Upper lobe of right lung (tissue), 1 donor: ENCODE measurements at regions not wholly inside any gene's neighbourhood (a gene's known extent, or its start where the extent isn't known, plus 50 kb on each side); places are given as distances from the start of the nearest gene placed in this dataset.

Experiments used
- ATAC-seq: fragments of 200-7000 bp; cut with Tn5 transposase; one replicate; pipeline ENCODE4 v1.9.1; 2020; ENCODE audit warnings: mild to moderate bottlenecking, moderate library complexity
- DNase-seq: peaks from one replicate; pipeline ENCODE4 v3.0.0-alpha.2; 2020
- H3K27ac ChIP-seq: fragments of 200-600 bp; one replicate; pipeline ENCODE4 v1.8.0; 2022
- H3K27me3 ChIP-seq: fragments of 200-600 bp; one replicate; pipeline ENCODE4 v1.8.0; 2022; ENCODE audit warnings: mild to moderate bottlenecking
- H3K36me3 ChIP-seq: fragments of 200-600 bp; one replicate; pipeline ENCODE4 v1.8.0; 2022
- H3K4me1 ChIP-seq: fragments of 200-600 bp; one replicate; pipeline ENCODE4 v1.8.0; 2022
- H3K4me3 ChIP-seq: fragments of 200-600 bp; one replicate; pipeline ENCODE4 v1.8.0; 2022; ENCODE audit warnings: mild to moderate bottlenecking
- H3K9me3 ChIP-seq: fragments of 200-600 bp; one replicate; pipeline ENCODE4 v1.8.0; 2022
- intact Hi-C: fragments of 100-400 bp; cut with DNase I; formaldehyde crosslinking; loops from one replicate; pipeline ENCODE4 v1.11.0; 2022
- TF ChIP-seq, protein P1 (sequence below): fragments of 200-600 bp; IDR thresholded peaks from one replicate; pipeline ENCODE4 v1.8.0; 2022; ENCODE audit warnings: antibody characterized with exemption
- donor health status: DM: no; HTN: yes; CAD: no; lungs with severe emphysema.

DNA sequence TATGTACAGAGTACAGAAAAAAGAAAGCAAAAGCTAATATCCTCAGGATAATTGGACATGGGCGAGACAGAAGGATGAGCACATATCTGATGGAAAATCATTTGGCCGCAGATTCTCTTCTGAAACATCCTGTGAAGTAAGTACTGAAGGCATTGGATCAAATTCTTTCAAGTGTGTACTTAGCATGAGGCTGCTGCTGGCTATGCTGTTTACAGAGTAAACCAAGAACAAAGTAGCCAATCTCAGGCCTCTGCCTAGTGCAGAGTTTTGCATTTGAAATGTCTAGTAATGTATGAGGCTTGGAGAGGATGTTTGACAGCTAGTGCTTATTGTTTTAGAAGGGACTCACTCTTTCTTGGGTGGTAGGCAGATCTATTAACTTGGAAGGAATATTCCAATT, 128.5 kb downstream of the MAGEC2 start:
- ATAC-seq (no peak), DNase-seq (no peak)
- Histone ChIP-seq H3K36me3 (no peaks in the 10 kb centered on the region), H3K27ac (no peak overlapping the region), H3K4me1 (no peaks in the 10 kb centered on the region), H3K9me3 (no peaks in the 10 kb centered on the region), H3K4me3 (no peak overlapping the region), H3K27me3 (no peaks in the 10 kb centered on the region)
- intact Hi-C loops, result no loop called here
- TF ChIP-seq, protein P1, sequence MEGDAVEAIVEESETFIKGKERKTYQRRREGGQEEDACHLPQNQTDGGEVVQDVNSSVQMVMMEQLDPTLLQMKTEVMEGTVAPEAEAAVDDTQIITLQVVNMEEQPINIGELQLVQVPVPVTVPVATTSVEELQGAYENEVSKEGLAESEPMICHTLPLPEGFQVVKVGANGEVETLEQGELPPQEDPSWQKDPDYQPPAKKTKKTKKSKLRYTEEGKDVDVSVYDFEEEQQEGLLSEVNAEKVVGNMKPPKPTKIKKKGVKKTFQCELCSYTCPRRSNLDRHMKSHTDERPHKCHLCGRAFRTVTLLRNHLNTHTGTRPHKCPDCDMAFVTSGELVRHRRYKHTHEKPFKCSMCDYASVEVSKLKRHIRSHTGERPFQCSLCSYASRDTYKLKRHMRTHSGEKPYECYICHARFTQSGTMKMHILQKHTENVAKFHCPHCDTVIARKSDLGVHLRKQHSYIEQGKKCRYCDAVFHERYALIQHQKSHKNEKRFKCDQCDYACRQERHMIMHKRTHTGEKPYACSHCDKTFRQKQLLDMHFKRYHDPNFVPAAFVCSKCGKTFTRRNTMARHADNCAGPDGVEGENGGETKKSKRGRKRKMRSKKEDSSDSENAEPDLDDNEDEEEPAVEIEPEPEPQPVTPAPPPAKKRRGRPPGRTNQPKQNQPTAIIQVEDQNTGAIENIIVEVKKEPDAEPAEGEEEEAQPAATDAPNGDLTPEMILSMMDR, result no peak

- no peaks in the 10 kb centered on the region for H3K27me3 ChIP-seq
- intact Hi-C loops, result no loop called here
- H3K9me3 ChIP-seq, result no peaks in the 10 kb centered on the region
- TF ChIP-seq, protein P1, result no peak
- H3K36me3 ChIP-seq, result no peaks in the 10 kb centered on the region
- H3K27ac ChIP-seq, result no peak overlapping the region
- H3K4me3 ChIP-seq, result no peak overlapping the region
- no peak for ATAC-seq
- DNase-seq, result no peak
- no peaks in the 10 kb centered on the region for H3K4me1 ChIP-seq
Measured at GRCh38 chrX:142068365-142068764, 136.7 kb downstream of the MAGEC2 start.

GRCh38 chrX:142060191-142060590, 144.9 kb downstream of the MAGEC2 start:
- no peak overlapping the region for H3K27ac ChIP-seq
- ATAC-seq (no peak), DNase-seq (no peak)
- TF ChIP-seq, protein P1, result no peak
- H3K4me3 ChIP-seq, result no peak overlapping the region
- H3K36me3 ChIP-seq, result no peaks in the 10 kb centered on the region
- intact Hi-C loops, result no loop called here
- H3K9me3 ChIP-seq, result no peaks in the 10 kb centered on the region
- no peaks in the 10 kb centered on the region for H3K27me3 ChIP-seq
- no peaks in the 10 kb centered on the region for H3K4me1 ChIP-seq

DNA sequence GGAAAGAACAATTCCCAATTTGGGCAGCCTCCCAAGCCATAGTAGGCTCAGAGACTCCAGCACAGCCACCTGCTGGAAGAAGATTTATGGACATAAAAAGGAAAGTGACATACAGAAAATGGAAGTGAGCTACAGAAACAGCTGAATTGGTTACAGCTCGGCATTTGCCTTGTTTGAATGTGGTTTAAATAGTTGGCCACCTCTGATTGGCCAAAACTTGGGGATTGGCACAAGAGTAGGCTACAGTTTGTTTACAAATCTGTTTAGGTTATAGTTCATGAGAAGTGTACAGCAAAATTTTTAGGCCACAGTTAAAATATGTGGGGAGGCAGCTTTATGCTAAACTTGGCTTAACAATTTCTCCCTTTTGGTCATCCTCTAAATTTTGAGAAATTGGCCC, 150.4 kb downstream of the MAGEC1 start:
- intact Hi-C loops, result no loop called here
- Histone ChIP-seq H3K4me1 (no peaks in the 10 kb centered on the region), H3K9me3 (no peaks in the 10 kb centered on the region), H3K36me3 (no peaks in the 10 kb centered on the region), H3K4me3 (no peak overlapping the region), H3K27ac (no peak overlapping the region), H3K27me3 (no peaks in the 10 kb centered on the region)
- DNase-seq (no peak), ATAC-seq (no peak)
- TF ChIP-seq, protein P1, result no peak

DNA sequence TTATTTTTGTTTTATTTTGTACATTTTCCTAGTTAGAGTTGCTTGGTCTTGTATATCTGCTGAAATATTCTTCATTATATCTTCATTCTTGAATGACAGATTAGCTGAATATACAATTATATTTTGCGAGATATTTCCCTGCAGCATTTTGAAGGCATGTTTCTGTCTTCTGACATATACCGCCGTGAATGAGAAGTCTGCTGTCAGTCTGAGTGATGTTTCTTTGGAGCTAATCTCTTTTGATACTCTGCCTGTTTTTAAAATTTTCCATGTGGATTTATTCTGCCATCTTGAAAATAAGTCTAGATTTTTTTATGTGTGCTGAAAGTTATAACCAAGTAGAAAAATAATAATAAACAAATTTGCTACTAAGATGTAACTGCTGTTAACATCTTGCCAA, 148.5 kb downstream of the MAGEC1 start:
- ATAC-seq (no peak), DNase-seq (no peak)
- TF ChIP-seq, protein P1, result no peak
- no peaks in the 10 kb centered on the region for H3K27me3 ChIP-seq
- H3K36me3 ChIP-seq, result no peaks in the 10 kb centered on the region
- intact Hi-C loops, result no loop called here
- no peak overlapping the region for H3K27ac ChIP-seq
- H3K4me1 ChIP-seq, result no peaks in the 10 kb centered on the region
- no peaks in the 10 kb centered on the region for H3K9me3 ChIP-seq
- H3K4me3 ChIP-seq, result no peak overlapping the region

- H3K4me3 ChIP-seq, result no peak overlapping the region
- no peak for DNase-seq
- TF ChIP-seq, protein P1, result no peak
- no peaks in the 10 kb centered on the region for H3K4me1 ChIP-seq
- intact Hi-C loops, result no loop called here
- no peaks in the 10 kb centered on the region for H3K9me3 ChIP-seq
- H3K36me3 ChIP-seq, result no peaks in the 10 kb centered on the region
- ATAC-seq, result no peak
- no peaks in the 10 kb centered on the region for H3K27me3 ChIP-seq
- no peak overlapping the region for H3K27ac ChIP-seq
Measured at GRCh38 chrX:142043196-142043595, 139.5 kb downstream of the MAGEC1 start.
